Stimulated activated naive B cell treated with anti-CD40 and anti-IgM and Interleukin-4, amounts not matched to agents 10 μg/mL and 1 μg/mL and 100 μg/mL, for 72 hours (primary cell): ENCODE measurements at regions not wholly inside any gene's neighbourhood (a gene's known extent, or its start where the extent isn't known, plus 50 kb on each side); places are given as distances from the start of the nearest gene placed in this dataset.

Source experiments
- ATAC-seq, 2 donors: fragments of 150-1000 bp; cut with Tn5 transposase; replicated peaks; 2 replicates each; pipeline ENCODE4 v1.10.0; 2021; ENCODE audit warnings: moderate library complexity in 1 of 2
- DNase-seq: peaks from one replicate; pipeline ENCODE4 v3.0.0; 2021
- H3K27ac Mint-ChIP-seq: one replicate; pipeline ENCODE4 v1.8.0; 2022; ENCODE audit warnings: mild to moderate bottlenecking, mixed read lengths
- H3K27me3 Mint-ChIP-seq, 2 donors: one replicate each; pipeline ENCODE4 v1.8.0; 2022; ENCODE audit warnings: mixed read lengths in 2 of 2
- H3K36me3 Mint-ChIP-seq, 2 donors: one replicate each; pipeline ENCODE4 v1.8.0; 2022; ENCODE audit warnings: mixed read lengths in 2 of 2, mild to moderate bottlenecking in 1 of 2
- H3K4me1 Mint-ChIP-seq, 2 donors: one replicate each; pipeline ENCODE4 v1.8.0; 2022; ENCODE audit warnings: mixed read lengths in 2 of 2, mild to moderate bottlenecking in 1 of 2
- H3K4me3 Mint-ChIP-seq, 2 donors: one replicate each; pipeline ENCODE4 v1.8.0; 2022; ENCODE audit warnings: mild to moderate bottlenecking in 2 of 2, mixed read lengths in 2 of 2, moderate library complexity in 1 of 2
- H3K9me3 Mint-ChIP-seq, 2 donors: one replicate each; pipeline ENCODE4 v1.8.0; 2022; ENCODE audit warnings: mixed read lengths in 2 of 2, mild to moderate bottlenecking in 1 of 2

- DNase-seq, result no peak
- no peak overlapping the region for H3K4me3 Mint-ChIP-seq
- no peaks in the 10 kb centered on the region for H3K9me3 Mint-ChIP-seq
- H3K27me3 Mint-ChIP-seq, result peaks cover 7 to 23% of the 10 kb centered on the region in 2 donors
- no peaks in the 10 kb centered on the region for H3K36me3 Mint-ChIP-seq
- no peak overlapping the region for H3K27ac Mint-ChIP-seq
- ATAC-seq, result peak; percentile 42 to 53
- H3K4me1 Mint-ChIP-seq, result peaks cover 12 to 18% of the 10 kb centered on the region in 2 donors
Observed at GRCh38 chr12:93968536-93969285, 179.7 kb upstream of the PLXNC1 start.

GRCh38 chr12:93970900-93971688 is 177.3 kb upstream of the PLXNC1 start:
- Mint-ChIP-seq H3K27ac (no peak overlapping the region), H3K36me3 (no peaks in the 10 kb centered on the region), H3K4me3 (no peak overlapping the region), H3K27me3 (peaks cover 7 to 26% of the 10 kb centered on the region in 2 donors), H3K9me3 (no peaks in the 10 kb centered on the region), H3K4me1 (peaks cover 12 to 18% of the 10 kb centered on the region in 2 donors)
- peak; percentile 23 to 41 for ATAC-seq
- DNase-seq, result no peak

DNA sequence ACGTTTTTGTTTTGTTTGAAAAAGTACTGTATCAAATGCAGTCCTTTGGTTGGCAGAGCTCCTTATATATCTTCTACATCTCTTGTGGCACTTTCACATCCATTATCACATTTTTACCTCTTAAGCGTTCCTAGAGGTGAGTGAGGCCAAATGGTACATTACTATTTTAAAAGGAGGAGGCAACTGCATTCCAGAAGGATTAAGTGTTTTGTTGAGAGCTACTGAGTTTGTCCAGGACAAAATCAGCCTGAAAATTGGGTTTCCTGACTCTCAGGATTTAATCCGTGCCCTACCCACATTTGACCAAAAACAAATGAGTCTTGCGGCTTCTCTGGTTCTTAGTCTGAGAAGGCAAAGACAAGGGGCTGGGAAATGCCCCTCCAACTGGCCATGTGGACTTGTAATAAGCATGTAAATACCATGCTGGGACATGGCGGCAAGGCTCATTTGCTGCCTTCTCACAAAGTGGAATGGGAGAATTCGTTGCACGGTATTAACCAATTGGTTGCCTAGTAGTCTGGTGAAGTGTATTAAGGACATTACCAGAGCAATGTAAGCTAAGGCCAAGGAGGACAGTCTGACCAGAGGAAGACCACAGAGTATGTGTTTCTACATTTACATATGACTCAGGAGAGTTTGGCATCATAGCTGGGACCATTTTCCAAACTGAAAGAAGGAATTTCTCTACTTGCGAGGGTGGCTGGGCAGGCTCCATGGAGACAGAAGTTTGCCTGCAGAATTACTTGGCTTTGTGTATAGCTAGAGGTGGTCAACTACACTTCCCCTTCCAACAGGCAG is 175.8 kb upstream of the PLXNC1 start:
- H3K9me3 Mint-ChIP-seq, result no peaks in the 10 kb centered on the region
- no peak for ATAC-seq
- peaks cover 7 to 21% of the 10 kb centered on the region in 2 donors for H3K27me3 Mint-ChIP-seq

GRCh38 chr12:93974252-93974651 is 174.1 kb upstream of the PLXNC1 start:
- Mint-ChIP-seq H3K27ac (no peak overlapping the region), H3K36me3 (no peaks in the 10 kb centered on the region), H3K9me3 (no peaks in the 10 kb centered on the region), H3K4me3 (no peak overlapping the region), H3K27me3 (peaks cover 12% of the 10 kb centered on the region in 2 donors), H3K4me1 (peaks cover 10 to 12% of the 10 kb centered on the region in 2 donors)
- ATAC-seq (no peak), DNase-seq (no peak)

More for the DNA sequence above, 175.8 kb upstream of the PLXNC1 start:
- Mint-ChIP-seq H3K4me3 (no peak overlapping the region), H3K4me1 (peaks cover 12 to 18% of the 10 kb centered on the region in 2 donors), H3K27ac (no peak overlapping the region), H3K36me3 (no peaks in the 10 kb centered on the region)
- no peak for DNase-seq

DNA sequence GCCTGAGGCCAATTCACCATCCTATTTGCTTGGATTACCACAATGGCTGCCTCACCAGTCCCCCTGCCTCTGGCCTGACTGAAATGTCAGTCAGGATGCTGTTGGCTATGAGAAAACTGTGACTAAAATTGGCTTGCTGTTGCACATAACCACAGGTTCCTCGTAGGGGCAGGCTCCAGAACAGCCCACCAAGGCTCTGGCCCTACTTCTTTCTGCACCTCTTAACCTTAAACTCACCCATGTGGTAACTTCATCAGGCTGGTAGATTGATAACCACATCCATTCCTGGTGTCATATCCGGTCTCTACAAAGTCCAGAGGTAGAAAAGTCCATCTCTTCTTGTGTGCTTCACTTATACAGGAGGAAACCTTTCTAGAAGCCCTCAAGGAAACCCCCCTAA is 172.4 kb upstream of the PLXNC1 start:
- H3K4me3 Mint-ChIP-seq, result no peak overlapping the region

DNA sequence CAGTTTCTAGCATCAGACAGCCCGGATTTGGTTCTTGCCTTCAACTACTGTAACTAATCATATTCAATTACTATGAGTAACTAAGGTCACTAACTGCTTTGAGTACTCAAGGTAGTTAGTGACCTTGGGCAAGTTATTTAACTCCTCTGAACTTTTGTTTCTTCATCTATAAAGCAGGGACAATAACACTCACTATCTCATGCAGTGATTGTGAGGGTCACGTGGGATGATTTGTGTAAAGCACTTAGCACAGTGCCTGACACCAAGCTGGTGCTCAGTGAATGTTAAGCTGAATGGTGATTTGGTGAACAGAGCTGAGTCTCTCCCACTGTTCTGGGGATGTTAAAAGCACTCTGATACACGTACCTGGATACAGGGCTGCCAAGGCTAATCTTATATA is 171.3 kb upstream of the PLXNC1 start:
- Mint-ChIP-seq H3K36me3 (no peaks in the 10 kb centered on the region), H3K9me3 (no peaks in the 10 kb centered on the region), H3K27ac (no peak overlapping the region), H3K4me1 (no peaks in the 10 kb centered on the region), H3K27me3 (peaks cover 5 to 10% of the 10 kb centered on the region in 2 donors), H3K4me3 (no peak overlapping the region)
- ATAC-seq (no peak), DNase-seq (no peak)

More for the DNA sequence above, 172.4 kb upstream of the PLXNC1 start:
- Mint-ChIP-seq H3K9me3 (no peaks in the 10 kb centered on the region), H3K27ac (no peak overlapping the region), H3K36me3 (no peaks in the 10 kb centered on the region), H3K4me1 (peaks cover 6% of the 10 kb centered on the region in 2 donors), H3K27me3 (peaks cover 8 to 9% of the 10 kb centered on the region in 2 donors)
- no peak for ATAC-seq
- no peak for DNase-seq

DNA sequence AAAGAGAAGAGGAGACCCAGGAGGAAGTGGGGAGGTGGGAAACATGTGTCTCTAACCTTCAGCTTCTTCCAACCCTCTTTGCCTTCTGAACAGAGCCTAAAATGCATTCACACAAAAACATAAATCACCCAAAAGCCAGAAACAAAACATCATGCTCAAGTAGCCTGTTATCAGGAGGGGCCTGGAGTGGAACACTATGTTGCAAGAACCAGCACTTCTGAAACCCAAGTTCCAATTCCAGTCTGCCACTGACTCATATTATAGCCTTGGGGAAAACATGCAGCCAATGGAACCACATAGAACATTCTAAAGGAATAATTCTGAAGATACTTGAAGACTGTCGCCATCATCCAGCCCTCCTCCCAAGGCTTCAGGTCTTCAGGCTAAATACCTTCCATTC is 169.8 kb upstream of the PLXNC1 start:
- no peaks in the 10 kb centered on the region for H3K9me3 Mint-ChIP-seq
- H3K27me3 Mint-ChIP-seq, result peaks cover 5 to 12% of the 10 kb centered on the region in 2 donors
- no peak overlapping the region for H3K27ac Mint-ChIP-seq
- H3K4me1 Mint-ChIP-seq, result no peaks in the 10 kb centered on the region
- no peak overlapping the region for H3K4me3 Mint-ChIP-seq
- H3K36me3 Mint-ChIP-seq, result no peaks in the 10 kb centered on the region
- ATAC-seq, result no peak
- DNase-seq, result no peak

DNA sequence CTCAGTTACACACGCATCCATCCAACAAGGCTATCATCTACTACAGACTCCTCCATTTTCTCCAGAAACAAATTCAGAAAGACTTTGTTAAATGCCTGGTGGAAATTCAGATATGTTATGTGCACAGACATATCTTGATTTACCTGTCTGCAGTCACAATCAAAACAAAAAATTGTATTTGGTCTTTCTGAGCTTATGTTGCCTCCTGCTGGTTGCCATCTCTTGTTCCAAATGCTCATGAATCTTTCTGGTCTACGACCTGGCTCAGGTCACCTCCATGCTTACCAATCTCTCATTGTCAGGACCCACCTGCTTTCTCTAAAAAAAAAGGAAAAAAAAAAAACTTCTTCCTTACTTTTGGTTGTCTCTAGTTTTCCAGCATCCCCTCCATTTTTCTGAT is 169.2 kb upstream of the PLXNC1 start:
- peaks cover 5 to 12% of the 10 kb centered on the region in 2 donors for H3K27me3 Mint-ChIP-seq
- DNase-seq (no peak), ATAC-seq (peak; percentile 29 to 49)
- H3K4me3 Mint-ChIP-seq, result no peak overlapping the region
- no peaks in the 10 kb centered on the region for H3K36me3 Mint-ChIP-seq
- no peaks in the 10 kb centered on the region for H3K9me3 Mint-ChIP-seq
- H3K27ac Mint-ChIP-seq, result no peak overlapping the region
- H3K4me1 Mint-ChIP-seq, result no peaks in the 10 kb centered on the region

DNA sequence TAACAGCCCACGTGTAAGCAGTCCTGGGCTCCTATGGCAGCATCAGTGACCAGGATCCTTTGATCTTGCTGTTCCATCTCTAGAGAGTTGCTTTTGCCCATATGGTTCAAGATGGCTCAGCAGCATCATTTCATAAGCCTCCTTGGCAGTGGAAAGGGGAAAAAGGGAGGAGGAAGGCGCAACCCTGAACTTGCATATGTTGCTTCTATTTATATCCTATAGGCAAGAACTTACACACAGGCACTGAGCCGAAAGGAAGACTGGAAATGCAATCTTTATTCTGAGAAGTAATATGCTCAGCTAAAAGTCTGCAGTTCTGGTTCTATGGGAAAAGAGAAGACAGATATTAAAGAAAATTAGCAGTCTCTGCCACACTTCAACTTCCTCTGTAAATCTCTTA is 167.7 kb upstream of the PLXNC1 start:
- no peaks in the 10 kb centered on the region for H3K36me3 Mint-ChIP-seq
- no peak overlapping the region for H3K27ac Mint-ChIP-seq
- no peak for ATAC-seq
- H3K4me1 Mint-ChIP-seq, result no peaks in the 10 kb centered on the region
- no peak for DNase-seq
- H3K27me3 Mint-ChIP-seq, result peaks cover 5 to 12% of the 10 kb centered on the region in 2 donors
- no peaks in the 10 kb centered on the region for H3K9me3 Mint-ChIP-seq
- H3K4me3 Mint-ChIP-seq, result no peak overlapping the region

- DNase-seq (no peak), ATAC-seq (no peak)
- H3K27me3 Mint-ChIP-seq, result peaks cover 5 to 8% of the 10 kb centered on the region in 2 donors
- H3K9me3 Mint-ChIP-seq, result no peaks in the 10 kb centered on the region
- H3K36me3 Mint-ChIP-seq, result no peaks in the 10 kb centered on the region
- no peaks in the 10 kb centered on the region for H3K4me1 Mint-ChIP-seq
- H3K27ac Mint-ChIP-seq, result no peak overlapping the region
- no peak overlapping the region for H3K4me3 Mint-ChIP-seq
Observed at GRCh38 chr12:93981411-93981810, 167.0 kb upstream of the PLXNC1 start.

DNA sequence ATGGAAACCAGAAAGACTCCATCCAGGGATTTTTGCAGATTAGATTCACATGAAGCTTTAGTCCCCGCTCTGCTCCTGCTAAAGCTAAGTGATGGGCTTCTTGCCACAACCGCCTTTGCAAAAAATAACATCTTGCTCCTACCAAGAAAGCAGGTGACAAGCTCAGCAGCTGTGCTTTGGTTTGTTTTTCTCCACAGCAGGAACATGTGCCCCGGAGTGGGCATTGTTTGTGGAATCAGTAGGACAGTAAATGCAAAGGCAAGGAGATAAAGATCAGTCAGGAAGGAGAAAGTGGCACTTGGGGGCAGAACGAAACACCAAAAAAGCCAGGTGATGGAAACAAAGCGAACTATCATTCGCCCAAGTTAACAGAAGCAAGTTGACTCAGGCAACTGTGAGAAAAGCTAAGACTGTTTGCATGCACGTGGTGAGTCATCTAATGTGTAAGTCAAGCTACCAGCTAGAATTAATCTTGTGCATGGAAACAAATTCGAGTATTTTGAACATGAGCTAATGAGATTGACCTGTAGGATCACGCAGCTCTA is 165.5 kb upstream of the PLXNC1 start:
- ATAC-seq, result no peak
- H3K4me1 Mint-ChIP-seq, result no peaks in the 10 kb centered on the region
- peaks cover 5 to 8% of the 10 kb centered on the region in 2 donors for H3K27me3 Mint-ChIP-seq
- no peaks in the 10 kb centered on the region for H3K9me3 Mint-ChIP-seq
- no peak for DNase-seq
- H3K27ac Mint-ChIP-seq, result no peak overlapping the region
- no peak overlapping the region for H3K4me3 Mint-ChIP-seq
- H3K36me3 Mint-ChIP-seq, result no peaks in the 10 kb centered on the region

GRCh38 chr12:93984005-93984404 is 164.4 kb upstream of the PLXNC1 start:
- H3K27ac Mint-ChIP-seq, result no peak overlapping the region
- H3K27me3 Mint-ChIP-seq, result peaks cover 3 to 8% of the 10 kb centered on the region in 2 donors
- ATAC-seq (no peak), DNase-seq (no peak)
- H3K4me3 Mint-ChIP-seq, result no peak overlapping the region
- no peaks in the 10 kb centered on the region for H3K4me1 Mint-ChIP-seq
- H3K36me3 Mint-ChIP-seq, result no peaks in the 10 kb centered on the region
- H3K9me3 Mint-ChIP-seq, result no peaks in the 10 kb centered on the region

- Mint-ChIP-seq H3K27ac (no peak overlapping the region), H3K27me3 (no peaks in the 10 kb centered on the region), H3K36me3 (no peaks in the 10 kb centered on the region), H3K4me1 (no peaks in the 10 kb centered on the region), H3K9me3 (no peaks in the 10 kb centered on the region), H3K4me3 (no peak overlapping the region)
- no peak for DNase-seq
- no peak for ATAC-seq
Observed at GRCh38 chr12:93989949-93990348, 158.4 kb upstream of the PLXNC1 start.
